H1 (cell line): ENCODE measurements at regions not wholly inside any gene's neighbourhood (a gene's known extent, or its start where the extent isn't known, plus 50 kb on each side); places are given as distances from the start of the nearest gene placed in this dataset.

Source experiments
- CTCF ChIA-PET: fragments of 300-600 bp; sonication (Branson Sonifier 250); formaldehyde crosslinking; loops from one replicate; lab custom pipeline; 2021; ENCODE audit not compliant: partially characterized antibody; lab: Charles Lee
- POLR2A ChIA-PET: fragments of 300-600 bp; sonication (Branson Sonifier 250); formaldehyde crosslinking; loops from one replicate; lab custom pipeline; 2021; ENCODE audit warnings: inconsistent platforms; ENCODE audit not compliant: partially characterized antibody; lab: Charles Lee
- DNase-seq, 2 experiments: peaks; one replicate each; pipeline versions ENCODE4 v3.0.0 to v3.0.0-alpha.2; 2010 to 2022; ENCODE audit warnings: low spot score in 2 of 2, low read depth in 1 of 2, mixed read lengths in 1 of 2
- FAIRE-seq: peaks from 2 replicates; lab custom pipeline; 2011; peaks lifted over from hg19 to GRCh38; lab: Jason Lieb, UNC
- H2AFZ ChIP-seq: 2 replicates; pipeline ENCODE4 v1.8.1; 2012; ENCODE audit warnings: low read length, inconsistent platforms
- H2AK5ac ChIP-seq: 2 replicates; pipeline ENCODE4 v1.6.1; 2013; ENCODE audit warnings: low read depth, low read length
- H2BK120ac ChIP-seq: replicated peaks from 2 replicates; pipeline ENCODE3; 2013; ENCODE audit warnings: low read depth, low read length, inconsistent platforms
- H2BK12ac ChIP-seq: 2 replicates; pipeline ENCODE4 v1.6.1; 2013; ENCODE audit warnings: low read depth, low read length
- H2BK15ac ChIP-seq: 2 replicates; pipeline ENCODE4 v1.6.1; 2013; ENCODE audit warnings: low read length
- H2BK20ac ChIP-seq: 2 replicates; pipeline ENCODE4 v1.6.1; 2013; ENCODE audit warnings: low read length
- H2BK5ac ChIP-seq: 2 replicates; pipeline ENCODE4 v1.6.1; 2013; ENCODE audit warnings: low read depth, low read length
- H3K14ac ChIP-seq: 2 replicates; pipeline ENCODE4 v1.6.1; 2013; ENCODE audit warnings: inconsistent platforms; ENCODE audit not compliant: insufficient read length
- H3K18ac ChIP-seq: 2 replicates; pipeline ENCODE4 v1.6.1; 2013; ENCODE audit warnings: low read length; ENCODE audit errors: extremely low read depth
- H3K23ac ChIP-seq: 2 replicates; pipeline ENCODE4 v1.6.1; 2013; ENCODE audit warnings: inconsistent platforms; ENCODE audit not compliant: insufficient read length
- H3K23me2 ChIP-seq: 2 replicates; pipeline ENCODE4 v1.6.1; 2013; ENCODE audit warnings: low read depth, low read length
- H3K27ac ChIP-seq: 2 replicates; pipeline ENCODE4 v1.6.1; 2011; ENCODE audit warnings: low read depth, low read length, inconsistent platforms
- H3K27me3 ChIP-seq, 4 experiments: replicated peaks in 1 of 4; 1 replicate in 1 of 4; 2 replicates in 3 of 4; pipeline versions ENCODE4 v1.6.1 to v1.8.1; 2011 to 2013; ENCODE audit warnings: low read length in 3 of 4, mild to moderate bottlenecking in 3 of 4, inconsistent platforms in 2 of 4, mixed read lengths in 2 of 4, moderate library complexity in 1 of 4; ENCODE audit not compliant: control insufficient read depth in 3 of 4, insufficient read depth in 3 of 4; ENCODE audit errors: extremely low read depth in 1 of 4
- H3K36me3 ChIP-seq, 4 experiments: 2 replicates each; pipeline versions ENCODE4 v1.6.1 to v1.8.1; 2011 to 2013; ENCODE audit warnings: mild to moderate bottlenecking in 4 of 4, low read length in 3 of 4, moderate library complexity in 2 of 4, control low read depth in 1 of 4, inconsistent platforms in 1 of 4; ENCODE audit not compliant: insufficient read depth in 4 of 4, control insufficient read depth in 2 of 4
- H3K4ac ChIP-seq: replicated peaks from 2 replicates; pipeline ENCODE3; 2013; ENCODE audit warnings: low read length, low read depth, mixed read lengths, inconsistent platforms; ENCODE audit not compliant: insufficient read length
- H3K4me1 ChIP-seq, 4 experiments: replicated peaks in 1 of 4; 1 replicate in 1 of 4; 2 replicates in 3 of 4; pipeline versions ENCODE4 v1.6.1 to v1.8.1; 2011 to 2013; ENCODE audit warnings: low read length in 3 of 4, inconsistent platforms in 2 of 4, mixed read lengths in 1 of 4; ENCODE audit not compliant: insufficient read depth in 4 of 4, control insufficient read depth in 3 of 4
- H3K4me2 ChIP-seq, 2 experiments: 2 replicates each; pipeline versions ENCODE4 v1.6.1 to v1.8.1; 2011 to 2013; ENCODE audit warnings: low read depth in 2 of 2, low read length in 2 of 2, control low read depth in 1 of 2, inconsistent platforms in 1 of 2, mild to moderate bottlenecking in 1 of 2; ENCODE audit not compliant: insufficient read depth in 1 of 2
- H3K4me3 ChIP-seq, 4 experiments: fragments of 200-600, 300-600 bp in 1 of 4; sonication (generic), shearing (Covaris generic), sonication (Bioruptor Twin) in 1 of 4; 2 replicates each; pipeline versions ENCODE4 v1.5.1 to v1.8.1; 2011 to 2016; ENCODE audit warnings: low read length in 4 of 4, low read depth in 3 of 4, control low read depth in 2 of 4, inconsistent platforms in 2 of 4, mild to moderate bottlenecking in 2 of 4, mixed read lengths in 1 of 4, moderate library complexity in 1 of 4; ENCODE audit not compliant: insufficient read depth in 2 of 4; ENCODE audit errors: extremely low read depth in 1 of 4
- H3K56ac ChIP-seq: replicated peaks from 2 replicates; pipeline ENCODE3; 2013; ENCODE audit warnings: low read depth, mild to moderate bottlenecking, mixed read lengths, low read length, inconsistent platforms; ENCODE audit not compliant: insufficient read length
- H3K79me1 ChIP-seq: 2 replicates; pipeline ENCODE4 v1.6.1; 2013; ENCODE audit warnings: low read depth, low read length, control low read depth
- H3K79me2 ChIP-seq, 2 experiments: 2 replicates each; pipeline versions ENCODE4 v1.6.1 to v1.8.1; 2012 to 2013; ENCODE audit warnings: low read length in 2 of 2, mild to moderate bottlenecking in 2 of 2, inconsistent platforms in 1 of 2; ENCODE audit not compliant: insufficient read depth in 2 of 2, control insufficient read depth in 1 of 2
- H3K9ac ChIP-seq, 4 experiments: replicated peaks in 1 of 4; 1 replicate in 1 of 4; 2 replicates in 3 of 4; pipeline versions ENCODE4 v1.6.1 to v1.8.1; 2011 to 2013; ENCODE audit warnings: low read depth in 3 of 4, low read length in 3 of 4, control low read depth in 2 of 4, mild to moderate bottlenecking in 2 of 4, moderate library complexity in 2 of 4, inconsistent platforms in 1 of 4; ENCODE audit errors: extremely low read depth in 1 of 4
- H3K9me3 ChIP-seq, 2 experiments: 2 replicates each; pipeline versions ENCODE4 v1.6.1 to v1.8.1; 2012 to 2013; ENCODE audit warnings: mild to moderate bottlenecking in 2 of 2, moderate library complexity in 2 of 2, control low read depth in 1 of 2, inconsistent platforms in 1 of 2, low read depth in 1 of 2, low read length in 1 of 2, mixed read lengths in 1 of 2; ENCODE audit not compliant: insufficient read depth in 2 of 2
- H4K20me1 ChIP-seq, 2 experiments: replicated peaks in 1 of 2; 2 replicates each; pipeline versions ENCODE3 to v1.8.1; 2011 to 2013; ENCODE audit warnings: inconsistent platforms in 2 of 2, low read length in 2 of 2, mild to moderate bottlenecking in 1 of 2; ENCODE audit not compliant: insufficient read depth in 2 of 2, control insufficient read depth in 1 of 2
- H4K5ac ChIP-seq: 2 replicates; pipeline ENCODE4 v1.6.1; 2013; ENCODE audit warnings: low read length, low read depth, mixed read lengths, inconsistent platforms; ENCODE audit not compliant: insufficient read length
- H4K8ac ChIP-seq: 2 replicates; pipeline ENCODE4 v1.8.0; 2013; ENCODE audit warnings: mild to moderate bottlenecking, moderate library complexity, low read length, inconsistent platforms; ENCODE audit not compliant: insufficient read depth; ENCODE audit errors: extremely low read depth
- H4K91ac ChIP-seq: replicated peaks from 2 replicates; pipeline ENCODE3; 2013; ENCODE audit warnings: low read length, mixed read lengths, inconsistent platforms; ENCODE audit not compliant: insufficient read length
- ATF2 ChIP-seq: IDR thresholded peaks from 2 replicates; pipeline ENCODE4 v1.6.1; 2012; ENCODE audit warnings: low read length, inconsistent platforms
- CEBPB ChIP-seq: IDR thresholded peaks from 2 replicates; pipeline ENCODE4 v1.6.1; 2012; ENCODE audit warnings: low read depth, low read length
- KDM5A ChIP-seq: fragments of 200-600 bp; IDR thresholded peaks from 2 replicates; pipeline ENCODE4 v1.7.1; 2012; ENCODE audit warnings: mild to moderate bottlenecking, low read length, inconsistent platforms, mixed read lengths
- POU5F1 ChIP-seq: IDR thresholded peaks from 2 replicates; pipeline ENCODE4 v1.6.1; 2011; ENCODE audit warnings: low read depth, mild to moderate bottlenecking, low read length, moderate library complexity
- WGBS, 2 experiments: shearing (Covaris generic) in 1 of 2; methylation state at CpG; one replicate each; pipeline versions ENCODE4 v1.1.6 to v1.1.7; 2013 to 2015; ENCODE audit warnings: low lambda C conversion rate in 2 of 2, mixed read lengths in 2 of 2, inconsistent platforms in 1 of 2, low coverage in 1 of 2, missing lambda C conversion rate in 1 of 2; ENCODE audit not compliant: insufficient replicate concordance in 2 of 2, insufficient coverage in 1 of 2, insufficient read length in 1 of 2; ENCODE audit errors: extremely low coverage in 1 of 2, missing lambda C conversion rate in 1 of 2; 5-methylcytosine and 5-hydroxymethylcytosine counted together

DNA sequence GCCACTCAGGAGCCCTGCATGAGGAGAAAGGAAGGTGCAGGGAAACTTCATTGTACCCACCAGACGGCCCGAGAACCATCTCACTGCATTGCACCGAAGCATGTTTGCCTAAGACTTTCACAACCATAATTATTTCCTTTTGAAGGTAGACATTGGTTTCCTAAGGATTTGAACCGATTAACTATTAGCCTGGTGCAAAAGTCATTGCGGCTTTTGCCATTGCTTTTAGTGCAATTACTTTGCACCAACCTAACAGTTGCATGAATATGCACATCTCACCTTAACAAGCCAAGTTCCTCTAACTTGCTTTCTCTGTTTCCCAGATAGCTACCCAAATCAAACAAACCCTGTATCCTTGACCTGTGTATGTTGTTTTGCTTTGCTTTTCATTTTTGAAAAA, 516.3 kb upstream of the ID2 start:
- no peak overlapping the region for H3K4ac ChIP-seq
- no peak overlapping the region for H2BK20ac ChIP-seq
- CTCF ChIA-PET, result interaction anchor here (0.7 kb wide), 1 partner anchor 1043 kb away, joined by 3 read pairs; no protein-coding TSS in a partner anchor
- no peak for DNase-seq
- no peak overlapping the region for H3K56ac ChIP-seq
- no peak overlapping the region for H3K14ac ChIP-seq
- no peak overlapping the region for H3K4me2 ChIP-seq
- H3K36me3 ChIP-seq, result no peaks in the 10 kb centered on the region
- no peak overlapping the region for H4K8ac ChIP-seq
- H3K23ac ChIP-seq, result no peak overlapping the region
- no peak overlapping the region for H2BK5ac ChIP-seq
- H3K27me3 ChIP-seq, result no peaks in the 10 kb centered on the region; a peak in 3 of 7 replicates
- H4K5ac ChIP-seq, result no peak overlapping the region
- H2AFZ ChIP-seq, result 0 out of 2 replicates have a peak overlapping the region, but pooled peaks have one; percentile 24
- no peak overlapping the region for H3K27ac ChIP-seq
- 96% methylated on average over 5 of the region's 5 CpGs; no CpG with 5 or more reads in 1 of the 2 experiments for WGBS, 2 experiments
- H4K20me1 ChIP-seq, result no peaks in the 10 kb centered on the region
- no peak overlapping the region for H2BK15ac ChIP-seq
- no peak overlapping the region for H3K18ac ChIP-seq
- H3K9me3 ChIP-seq, result no peaks in the 10 kb centered on the region
- no peak overlapping the region for H4K91ac ChIP-seq
- no peaks in the 10 kb centered on the region for H3K4me1 ChIP-seq
- H3K79me2 ChIP-seq, result no peaks in the 10 kb centered on the region
- no peak overlapping the region for H3K9ac ChIP-seq
- POLR2A ChIA-PET, result no interaction called here
- FAIRE-seq, result no peak
- no peaks in the 10 kb centered on the region for H3K23me2 ChIP-seq
- no peak overlapping the region for H2AK5ac ChIP-seq
- TF ChIP-seq KDM5A (no peak), POU5F1 (no peak), ATF2 (no peak), CEBPB (no peak)
- no peak overlapping the region for H2BK12ac ChIP-seq
- H2BK120ac ChIP-seq, result no peak overlapping the region
- no peak overlapping the region for H3K4me3 ChIP-seq
- no peaks in the 10 kb centered on the region for H3K79me1 ChIP-seq
